ENCODE measurements at regions not wholly inside any gene's neighbourhood (a gene's known extent, or its start where the extent isn't known, plus 50 kb on each side); places are given as distances from the start of the nearest gene placed in this dataset.

- Histone ChIP-seq H3K79me2 (ENCODE audit: insufficient read depth, low read length) (peaks cover 22% of the 10 kb centered on the region), H3K9me3 (ENCODE audit: insufficient read depth, low read length) (no peaks in the 10 kb centered on the region), H3K36me3 (ENCODE audit: low read length) (no peaks in the 10 kb centered on the region), H4K20me1 (ENCODE audit: low read depth, low read length) (no peaks in the 10 kb centered on the region), H3K4me3 (ENCODE audit: insufficient read depth, low read length, poor library complexity, severe bottlenecking) (no peak overlapping the region), H3F3A (ENCODE audit: insufficient read depth) (no peaks in the 10 kb centered on the region), H3K9me2 (replicated peaks; ENCODE audit: insufficient read depth, low read length) (no peaks in the 10 kb centered on the region), H2AFZ (ENCODE audit: low read depth, low read length, severe bottlenecking) (no peak overlapping the region), H3K9ac (ENCODE audit: low read length) (no peak overlapping the region), H3K27me3 (ENCODE audit: low read length) (no peaks in the 10 kb centered on the region), H3K27ac (ENCODE audit: low read depth, low read length) (no peak overlapping the region), H3K4me2 (ENCODE audit: low read depth, low read length, poor library complexity, severe bottlenecking) (no peak overlapping the region)
- TF ChIP-seq EZH2phosphoT487 (conservative IDR thresholded peaks at IDR 0.05; ENCODE audit: low read length) (no peak), CTCF (IDR thresholded peaks at IDR 0.05; ENCODE audit: insufficient read depth, low read length, poor library complexity, severe bottlenecking) (no peak)
Observed at GRCh38 chr14:71363946-71364925, 457.0 kb downstream of the PCNX1 start.

GRCh38 chr14:71365361-71365760 lies 458.1 kb downstream of the PCNX1 start:
- Histone ChIP-seq H3K27ac (ENCODE audit: low read depth, low read length) (no peak overlapping the region), H3K27me3 (ENCODE audit: low read length) (no peaks in the 10 kb centered on the region), H3K4me3 (ENCODE audit: insufficient read depth, low read length, poor library complexity, severe bottlenecking) (no peak overlapping the region), H3K79me2 (ENCODE audit: insufficient read depth, low read length) (peaks cover 22% of the 10 kb centered on the region), H3K4me2 (ENCODE audit: low read depth, low read length, poor library complexity, severe bottlenecking) (no peak overlapping the region), H3K9me2 (replicated peaks; ENCODE audit: insufficient read depth, low read length) (no peaks in the 10 kb centered on the region), H3K9me3 (ENCODE audit: insufficient read depth, low read length) (no peaks in the 10 kb centered on the region), H4K20me1 (ENCODE audit: low read depth, low read length) (no peaks in the 10 kb centered on the region), H3F3A (ENCODE audit: insufficient read depth) (no peaks in the 10 kb centered on the region), H3K36me3 (ENCODE audit: low read length) (no peaks in the 10 kb centered on the region), H3K9ac (ENCODE audit: low read length) (no peak overlapping the region), H2AFZ (ENCODE audit: low read depth, low read length, severe bottlenecking) (no peak overlapping the region)
- TF ChIP-seq EZH2phosphoT487 (conservative IDR thresholded peaks at IDR 0.05; ENCODE audit: low read length) (no peak), CTCF (IDR thresholded peaks at IDR 0.05; ENCODE audit: insufficient read depth, low read length, poor library complexity, severe bottlenecking) (no peak)

- Histone ChIP-seq H3K27me3 (ENCODE audit: low read length) (no peaks in the 10 kb centered on the region), H3K36me3 (ENCODE audit: low read length) (no peaks in the 10 kb centered on the region), H4K20me1 (ENCODE audit: low read depth, low read length) (no peaks in the 10 kb centered on the region), H3K9me2 (replicated peaks; ENCODE audit: insufficient read depth, low read length) (no peaks in the 10 kb centered on the region), H3K79me2 (ENCODE audit: insufficient read depth, low read length) (peaks cover 23% of the 10 kb centered on the region), H3K4me3 (ENCODE audit: insufficient read depth, low read length, poor library complexity, severe bottlenecking) (no peak overlapping the region), H3K9ac (ENCODE audit: low read length) (no peak overlapping the region), H3K27ac (ENCODE audit: low read depth, low read length) (no peak overlapping the region), H2AFZ (ENCODE audit: low read depth, low read length, severe bottlenecking) (no peak overlapping the region), H3F3A (ENCODE audit: insufficient read depth) (no peaks in the 10 kb centered on the region), H3K4me2 (ENCODE audit: low read depth, low read length, poor library complexity, severe bottlenecking) (no peak overlapping the region), H3K9me3 (ENCODE audit: insufficient read depth, low read length) (no peaks in the 10 kb centered on the region)
- TF ChIP-seq CTCF (IDR thresholded peaks at IDR 0.05; ENCODE audit: insufficient read depth, low read length, poor library complexity, severe bottlenecking) (no peak), EZH2phosphoT487 (conservative IDR thresholded peaks at IDR 0.05; ENCODE audit: low read length) (no peak)
Observed at GRCh38 chr14:71366861-71367260, 459.6 kb downstream of the PCNX1 start.

Measured in SU-DHL-6 (cell line).